Superior temporal gyrus (tissue), 1 donor: ENCODE measurements at regions not wholly inside any gene's neighbourhood (a gene's known extent, or its start where the extent isn't known, plus 50 kb on each side); places are given as distances from the start of the nearest gene placed in this dataset.

Experiments
- DNase-seq: peaks from one replicate; pipeline ENCODE4 v3.0.0-alpha.2; 2016; ENCODE audit errors: extremely low spot score

- DNase-seq: no peak
These were observed 74.2 kb upstream of the ZPBP start for GRCh38 chr7:50166997-50167965.

GRCh38 chr7:50164559-50165170, 71.6 kb upstream of the ZPBP start:
- DNase-seq: no peak

DNA sequence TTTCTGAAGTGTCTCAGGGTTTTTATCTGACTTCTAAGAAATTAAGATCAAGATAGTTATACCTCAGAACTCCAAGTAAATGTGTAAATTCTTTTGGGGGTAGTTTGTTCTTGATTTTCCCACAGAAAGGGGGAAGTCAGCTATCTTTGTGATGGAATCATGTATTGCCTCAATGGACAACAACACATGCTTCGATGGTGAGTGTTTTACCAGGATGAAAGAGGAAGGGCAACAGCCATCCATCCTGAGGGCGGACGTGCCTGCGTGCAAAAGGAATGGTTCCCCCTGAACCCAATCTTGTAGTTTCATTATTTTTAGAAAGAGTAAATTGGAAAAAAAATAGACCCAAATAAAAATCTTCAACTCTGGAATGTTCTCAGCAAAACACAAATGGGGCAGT, 67.2 kb upstream of the ZPBP start:
- DNase-seq: no peak

- DNase-seq: no peak
These were observed 66.1 kb upstream of the ZPBP start for GRCh38 chr7:50159154-50159553.

DNA sequence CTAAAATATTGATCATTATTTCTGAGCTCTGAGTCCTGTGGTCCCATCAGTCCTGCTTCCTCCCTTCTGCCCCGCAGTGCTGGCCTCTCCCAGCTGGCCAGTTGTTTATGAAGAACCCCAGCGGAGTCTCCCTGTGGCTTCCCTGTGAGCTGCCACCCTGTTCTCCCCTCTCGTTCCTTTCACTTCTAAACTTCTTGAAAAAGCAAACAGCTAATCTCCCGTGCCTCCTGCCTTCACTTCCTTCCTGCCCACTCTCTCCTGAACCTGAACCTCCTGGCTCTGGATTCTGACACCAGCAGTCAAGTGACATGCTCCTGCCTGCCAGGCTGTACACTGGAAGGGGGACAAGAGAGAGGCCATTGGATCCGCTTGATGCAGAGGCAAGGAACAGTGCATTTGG, 63.7 kb upstream of the ZPBP start:
- DNase-seq: no peak

GRCh38 chr7:50156163-50156562, 63.1 kb upstream of the ZPBP start:
- no peak for DNase-seq

DNA sequence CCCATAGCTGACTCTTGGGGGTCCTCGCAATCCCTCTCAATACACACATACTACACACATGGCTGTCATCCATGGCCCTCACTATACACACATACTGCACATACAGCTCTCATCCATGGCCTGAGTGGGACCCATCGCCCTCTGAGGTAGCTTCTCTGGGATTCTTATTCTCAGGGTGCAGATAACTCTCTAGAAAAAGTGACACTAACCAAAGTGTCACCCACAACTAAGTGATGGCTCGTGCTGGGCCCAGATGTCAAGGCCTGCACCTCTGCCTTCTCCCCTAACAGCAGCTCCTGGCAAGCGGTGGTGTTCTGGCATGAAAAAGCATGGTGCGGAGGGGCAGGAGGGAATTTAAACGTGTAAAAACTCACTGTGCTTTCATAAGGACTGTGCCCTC, 62.7 kb upstream of the ZPBP start:
- no peak for DNase-seq

- DNase-seq: no peak
These were observed 60.9 kb upstream of the ZPBP start for GRCh38 chr7:50153995-50154394.

DNA sequence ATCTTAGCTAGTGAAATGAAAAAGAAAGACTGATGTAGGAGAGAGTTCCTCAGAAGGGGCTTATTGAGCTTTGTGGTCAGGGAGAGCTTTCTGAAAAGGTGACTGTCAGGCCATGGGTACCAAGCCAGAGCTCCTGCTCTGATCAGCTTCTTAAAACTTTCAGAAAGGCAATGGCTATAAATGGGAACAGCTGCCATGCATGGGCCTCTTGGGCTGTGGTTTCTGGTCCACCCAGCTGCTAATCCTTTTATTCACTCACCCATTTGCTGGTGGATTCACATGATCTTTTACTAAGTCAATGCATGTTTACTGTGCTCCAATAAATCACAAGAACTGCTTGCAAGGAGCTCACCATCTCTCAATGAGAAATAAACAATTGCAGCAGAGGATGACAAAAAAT, 60.1 kb upstream of the ZPBP start:
- no peak for DNase-seq

GRCh38 chr7:50152486-50152885, 59.4 kb upstream of the ZPBP start:
- no peak for DNase-seq

DNA sequence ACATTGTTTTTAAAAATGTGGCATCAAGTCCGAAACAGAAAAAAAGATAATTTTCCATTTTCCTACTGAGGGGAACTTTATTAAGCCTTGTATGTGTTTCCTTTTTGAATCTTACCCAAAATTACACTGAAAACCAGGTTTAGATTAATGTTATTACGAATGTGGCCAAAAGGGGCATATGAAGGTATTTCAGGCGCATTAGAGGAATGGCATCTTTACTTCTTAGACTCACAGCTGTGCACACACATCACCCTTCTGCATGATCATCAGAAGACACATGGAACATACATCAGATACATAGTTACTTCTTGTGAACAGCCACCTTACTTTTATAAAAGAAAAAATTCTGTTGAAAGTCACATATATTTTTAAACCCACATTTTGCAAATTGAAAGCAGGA, 58.6 kb upstream of the ZPBP start:
- DNase-seq: no peak

GRCh38 chr7:50151001-50151400, 58.0 kb upstream of the ZPBP start:
- DNase-seq: no peak

DNA sequence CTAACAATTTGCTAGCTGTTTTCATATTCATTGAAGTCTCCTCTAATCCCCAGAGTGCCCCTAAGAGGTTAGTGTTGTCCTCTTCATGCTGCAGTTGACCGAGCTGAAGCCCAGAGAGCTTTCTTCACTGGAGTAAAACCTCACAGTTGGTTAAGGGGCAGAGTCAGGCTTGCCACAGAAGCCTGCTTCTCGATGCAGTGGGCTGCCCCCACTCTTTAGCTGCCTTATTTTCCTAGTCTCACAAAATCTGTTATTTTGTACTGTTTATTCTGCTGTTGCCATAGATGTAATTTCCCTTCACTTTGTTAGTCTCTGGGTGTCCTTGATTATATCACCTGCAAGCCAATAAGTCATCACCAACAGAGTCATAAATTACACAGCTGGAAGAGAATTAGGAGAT, 56.3 kb upstream of the ZPBP start:
- DNase-seq: no peak

- DNase-seq: no peak
These were observed 55.1 kb upstream of the ZPBP start for GRCh38 chr7:50147951-50148808.

DNA sequence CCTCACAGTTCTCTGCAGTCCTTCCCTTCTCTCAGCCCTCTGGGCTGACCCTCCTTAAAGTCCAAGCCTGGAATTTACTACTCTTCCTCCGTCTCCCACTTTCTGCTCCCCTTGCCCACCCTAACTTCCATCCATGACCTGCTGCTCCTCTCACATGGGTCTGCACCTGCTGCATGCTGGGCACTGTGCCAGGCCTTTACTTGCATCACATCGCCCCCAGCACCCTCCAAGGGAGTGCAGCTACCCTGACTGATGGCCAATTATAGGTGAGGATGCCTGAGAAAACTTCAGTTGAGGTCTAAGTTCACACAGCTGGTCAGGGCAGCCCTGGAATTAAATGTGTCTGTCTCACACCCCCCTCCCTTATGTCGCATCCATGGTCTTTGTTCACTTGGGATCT, 53.6 kb upstream of the ZPBP start:
- no peak for DNase-seq

DNA sequence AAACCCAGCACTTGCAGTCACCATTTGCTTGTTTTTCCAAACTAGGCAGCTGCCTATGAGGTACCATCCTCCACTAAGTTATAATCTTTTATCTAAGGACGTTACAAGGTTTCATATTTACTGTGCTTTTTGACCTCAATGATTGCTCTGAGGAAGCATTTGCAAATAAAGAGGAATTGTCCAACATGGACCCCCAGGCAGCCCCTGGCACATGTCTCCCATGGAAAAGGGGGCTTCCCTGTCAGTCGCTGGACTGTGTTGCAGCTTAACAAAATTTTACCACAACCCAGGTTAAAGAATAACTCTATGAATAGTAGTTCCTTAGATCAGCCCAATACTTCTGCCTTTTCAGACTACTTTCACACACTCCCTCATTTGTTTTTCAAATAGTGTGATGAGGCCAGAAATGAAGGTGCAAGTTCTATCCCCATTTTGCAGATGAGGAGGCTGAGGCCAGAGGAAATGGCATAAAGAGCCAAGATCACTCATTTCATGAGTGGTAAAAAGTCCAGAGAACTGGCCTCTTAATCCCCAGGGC, 52.8 kb upstream of the ZPBP start:
- no peak for DNase-seq

- no peak for DNase-seq
These were observed 52.2 kb upstream of the ZPBP start for GRCh38 chr7:50145226-50145625.
